ENCODE measurements at regions not wholly inside any gene's neighbourhood (a gene's known extent, or its start where the extent isn't known, plus 50 kb on each side); places are given as distances from the start of the nearest gene placed in this dataset.
"Not testable (repeated sequence)": the region's sequence is repeated elsewhere in the genome, so short reads cannot be mapped to it uniquely, and the experiment has no call there.

GRCh38 chr18:8522756-8523155 is 86.5 kb upstream of the RAB12 start:
- TF ChIP-seq CTCF (conservative IDR thresholded peaks at IDR 0.05; ENCODE audit: control insufficient read depth, insufficient read depth, low read depth, low read length): no peak
- DNase-seq (ENCODE audit: low read depth): no peak
- H3K4me3 ChIP-seq (ENCODE audit: control insufficient read depth, low read depth, low read length): no peak overlapping the region

- TF ChIP-seq CTCF (conservative IDR thresholded peaks at IDR 0.05; ENCODE audit: control insufficient read depth, insufficient read depth, low read depth, low read length): no peak
- H3K4me3 ChIP-seq (ENCODE audit: control insufficient read depth, low read depth, low read length): no peak overlapping the region
These were observed 83.5 kb upstream of the RAB12 start for GRCh38 chr18:8525692-8526091.

GRCh38 chr18:8526332-8526731 is 82.9 kb upstream of the RAB12 start:
- peak; percentile 27 for DNase-seq (ENCODE audit: low read depth)
- no peak overlapping the region for H3K4me3 ChIP-seq (ENCODE audit: control insufficient read depth, low read depth, low read length)
- no peak for TF ChIP-seq CTCF (conservative IDR thresholded peaks at IDR 0.05; ENCODE audit: control insufficient read depth, insufficient read depth, low read depth, low read length)

More at GRCh38 chr18:8525692-8526091, 83.5 kb upstream of the RAB12 start:
- no peak for DNase-seq (ENCODE audit: low read depth)

GRCh38 chr18:8529609-8530008 is 79.6 kb upstream of the RAB12 start:
- DNase-seq (ENCODE audit: low read depth): no peak
- H3K4me3 ChIP-seq (ENCODE audit: control insufficient read depth, low read depth, low read length): no peak overlapping the region
- no peak for TF ChIP-seq CTCF (conservative IDR thresholded peaks at IDR 0.05; ENCODE audit: control insufficient read depth, insufficient read depth, low read depth, low read length)

- not testable (repeated sequence) for DNase-seq (ENCODE audit: low read depth); H3K4me3 ChIP-seq (ENCODE audit: control insufficient read depth, low read depth, low read length)
These were observed 78.2 kb upstream of the RAB12 start for GRCh38 chr18:8531084-8531483.

GRCh38 chr18:8536231-8536630 is 73.0 kb upstream of the RAB12 start:
- DNase-seq (ENCODE audit: low read depth): no peak
- no peak overlapping the region for H3K4me3 ChIP-seq (ENCODE audit: control insufficient read depth, low read depth, low read length)
- no peak for TF ChIP-seq CTCF (conservative IDR thresholded peaks at IDR 0.05; ENCODE audit: control insufficient read depth, insufficient read depth, low read depth, low read length)

GRCh38 chr18:8536922-8537321 is 72.3 kb upstream of the RAB12 start:
- no peak for TF ChIP-seq CTCF (conservative IDR thresholded peaks at IDR 0.05; ENCODE audit: control insufficient read depth, insufficient read depth, low read depth, low read length)
- no peak for DNase-seq (ENCODE audit: low read depth)
- H3K4me3 ChIP-seq (ENCODE audit: control insufficient read depth, low read depth, low read length): no peak overlapping the region
